H9 (cell line): ENCODE measurements at regions not wholly inside any gene's neighbourhood (a gene's known extent, or its start where the extent isn't known, plus 50 kb on each side); places are given as distances from the start of the nearest gene placed in this dataset.

Experiments used
- DNase-seq: peaks from one replicate; pipeline ENCODE4 v3.0.0-alpha.2; 2017
- H2AFZ ChIP-seq: one replicate; pipeline ENCODE4 v1.6.1; 2013; ENCODE audit warnings: mild to moderate bottlenecking, low read length, control low read depth, moderate library complexity
- H2AK5ac ChIP-seq: 2 replicates; pipeline ENCODE4 v1.6.1; 2013; ENCODE audit warnings: low read length, control low read depth, mixed read lengths; ENCODE audit not compliant: insufficient read length
- H2BK120ac ChIP-seq: one replicate; pipeline ENCODE4 v1.6.1; 2013; ENCODE audit warnings: low read depth, mild to moderate bottlenecking, low read length, control low read depth, inconsistent platforms; ENCODE audit not compliant: poor library complexity, severe bottlenecking
- H2BK12ac ChIP-seq: 2 replicates; pipeline ENCODE4 v1.6.1; 2013; ENCODE audit warnings: low read length, control low read depth, mixed read lengths, low read depth; ENCODE audit not compliant: insufficient read length
- H2BK15ac ChIP-seq: 2 replicates; pipeline ENCODE4 v1.6.1; 2013; ENCODE audit warnings: low read depth, low read length, control low read depth
- H2BK20ac ChIP-seq: one replicate; pipeline ENCODE4 v1.6.1; 2013; ENCODE audit warnings: low read depth, mild to moderate bottlenecking, low read length, control low read depth, inconsistent platforms; ENCODE audit not compliant: poor library complexity, severe bottlenecking
- H2BK5ac ChIP-seq: 2 replicates; pipeline ENCODE4 v1.6.1; 2013; ENCODE audit warnings: low read length, control low read depth, mixed read lengths; ENCODE audit not compliant: insufficient read length
- H3K14ac ChIP-seq: 2 replicates; pipeline ENCODE4 v1.6.1; 2013; ENCODE audit warnings: low read length, control low read depth; ENCODE audit not compliant: insufficient read depth
- H3K18ac ChIP-seq: 2 replicates; pipeline ENCODE4 v1.6.1; 2013; ENCODE audit warnings: low read depth, mild to moderate bottlenecking, mixed read lengths, low read length, control low read depth; ENCODE audit not compliant: insufficient read length
- H3K23ac ChIP-seq: 2 replicates; pipeline ENCODE4 v1.6.1; 2013; ENCODE audit warnings: low read length, control low read depth, mixed read lengths, low read depth; ENCODE audit not compliant: insufficient read length
- H3K23me2 ChIP-seq: 2 replicates; pipeline ENCODE4 v1.6.1; 2013; ENCODE audit warnings: low read depth, mild to moderate bottlenecking, mixed read lengths, low read length, control low read depth; ENCODE audit not compliant: insufficient read length, poor library complexity, severe bottlenecking
- H3K27ac ChIP-seq: 2 replicates; pipeline ENCODE4 v1.5.1; 2013; ENCODE audit warnings: low read length, control low read depth, mixed read lengths, low read depth; ENCODE audit not compliant: insufficient read length
- H3K27me3 ChIP-seq: 2 replicates; pipeline ENCODE4 v1.6.1; 2013; ENCODE audit warnings: low read length, control low read depth, inconsistent platforms; ENCODE audit not compliant: insufficient read depth
- H3K4ac ChIP-seq: 2 replicates; pipeline ENCODE4 v1.6.1; 2013; ENCODE audit warnings: low read depth, mild to moderate bottlenecking, control low read depth, inconsistent platforms, low read length, moderate library complexity
- H3K4me1 ChIP-seq: 2 replicates; pipeline ENCODE4 v1.6.1; 2013; ENCODE audit warnings: low read length, control low read depth, inconsistent platforms; ENCODE audit not compliant: insufficient read depth
- H3K4me2 ChIP-seq: 2 replicates; pipeline ENCODE4 v1.6.1; 2013; ENCODE audit warnings: low read length, control low read depth, mixed read lengths; ENCODE audit not compliant: insufficient read length, insufficient read depth
- H3K56ac ChIP-seq: 2 replicates; pipeline ENCODE4 v1.6.1; 2013; ENCODE audit warnings: low read depth, mild to moderate bottlenecking, mixed read lengths, low read length, control low read depth; ENCODE audit not compliant: insufficient read length
- H3K79me1 ChIP-seq: 2 replicates; pipeline ENCODE4 v1.6.1; 2013; ENCODE audit warnings: low read depth, mild to moderate bottlenecking, moderate library complexity, low read length, control low read depth, inconsistent platforms; ENCODE audit not compliant: insufficient read depth, poor library complexity, severe bottlenecking
- H3K79me2 ChIP-seq: 2 replicates; pipeline ENCODE4 v1.6.1; 2013; ENCODE audit warnings: low read length, control low read depth, inconsistent platforms; ENCODE audit not compliant: insufficient read depth
- H3K9ac ChIP-seq: 2 replicates; pipeline ENCODE4 v1.6.1; 2013; ENCODE audit warnings: low read length, control low read depth, mixed read lengths; ENCODE audit not compliant: insufficient read length; ENCODE audit errors: extremely low read depth
- H3K9me3 ChIP-seq: one replicate; pipeline ENCODE4 v1.6.1; 2013; ENCODE audit warnings: low read depth, low read length, inconsistent platforms; ENCODE audit not compliant: control insufficient read depth
- H3T11ph ChIP-seq: one replicate; pipeline ENCODE4 v1.6.1; 2013; ENCODE audit warnings: mild to moderate bottlenecking, low read length, control low read depth, inconsistent platforms
- H4K20me1 ChIP-seq: one replicate; pipeline ENCODE4 v1.6.1; 2013; ENCODE audit not compliant: control insufficient read depth, insufficient read length, insufficient read depth
- H4K5ac ChIP-seq: 2 replicates; pipeline ENCODE4 v1.6.1; 2013; ENCODE audit warnings: low read depth, mild to moderate bottlenecking, mixed read lengths, low read length, control low read depth; ENCODE audit not compliant: insufficient read length
- H4K8ac ChIP-seq: replicated peaks from 2 replicates; pipeline ENCODE4 v1.6.1; 2013; ENCODE audit warnings: low read length, control low read depth, mixed read lengths, low read depth; ENCODE audit not compliant: insufficient read length
- H4K91ac ChIP-seq: 2 replicates; pipeline ENCODE4 v1.6.1; 2013; ENCODE audit warnings: low read depth, mild to moderate bottlenecking, moderate library complexity, mixed read lengths, low read length, control low read depth; ENCODE audit not compliant: insufficient read length
- H3K27ac Mint-ChIP-seq, 3 experiments: 2 replicates in 2 of 3; 3 replicates in 1 of 3; pipeline ENCODE4 v1.8.0; 2020 to 2021; ENCODE audit warnings: mixed read lengths in 3 of 3, mild to moderate bottlenecking in 1 of 3, moderate library complexity in 1 of 3
- H3K27me3 Mint-ChIP-seq: 2 replicates; pipeline ENCODE4 v1.8.0; 2021; ENCODE audit warnings: low read depth, mild to moderate bottlenecking, moderate library complexity, mixed read lengths
- H3K36me3 Mint-ChIP-seq, 3 experiments: 2 replicates in 2 of 3; 3 replicates in 1 of 3; pipeline ENCODE4 v1.8.0; 2020 to 2021; ENCODE audit warnings: low read depth in 3 of 3, mixed read lengths in 3 of 3; ENCODE audit not compliant: insufficient read depth in 1 of 3
- H3K4me1 Mint-ChIP-seq, 2 experiments: 2 replicates each; pipeline ENCODE4 v1.8.0; 2020; ENCODE audit warnings: mixed read lengths in 2 of 2
- H3K4me3 Mint-ChIP-seq, 2 experiments: 2 replicates in 1 of 2; 3 replicates in 1 of 2; pipeline ENCODE4 v1.8.0; 2020 to 2021; ENCODE audit warnings: mild to moderate bottlenecking in 2 of 2, mixed read lengths in 2 of 2, moderate library complexity in 1 of 2
- H3K9me3 Mint-ChIP-seq, 2 experiments: 2 replicates in 1 of 2; 3 replicates in 1 of 2; pipeline ENCODE4 v1.8.0; 2020; ENCODE audit warnings: mild to moderate bottlenecking in 2 of 2, mixed read lengths in 2 of 2, moderate library complexity in 1 of 2
- WGBS: extraction: QIAGEN DNeasy Blood & Tissue Kit; methylation state at CpG from one replicate; pipeline ENCODE4 v1.1.7; 2013; ENCODE audit warnings: missing lambda C conversion rate, low lambda C conversion rate, mixed read lengths; ENCODE audit not compliant: insufficient read length; ENCODE audit errors: extremely low coverage; 5-methylcytosine and 5-hydroxymethylcytosine counted together
- TF ChIP-seq, protein P1 (sequence below): fragments of 200-600 bp; sonication (generic); conservative IDR thresholded peaks from 3 replicates; pipeline ENCODE4 v1.8.0; 2021; ENCODE audit warnings: antibody characterized with exemption, mild to moderate bottlenecking

DNA sequence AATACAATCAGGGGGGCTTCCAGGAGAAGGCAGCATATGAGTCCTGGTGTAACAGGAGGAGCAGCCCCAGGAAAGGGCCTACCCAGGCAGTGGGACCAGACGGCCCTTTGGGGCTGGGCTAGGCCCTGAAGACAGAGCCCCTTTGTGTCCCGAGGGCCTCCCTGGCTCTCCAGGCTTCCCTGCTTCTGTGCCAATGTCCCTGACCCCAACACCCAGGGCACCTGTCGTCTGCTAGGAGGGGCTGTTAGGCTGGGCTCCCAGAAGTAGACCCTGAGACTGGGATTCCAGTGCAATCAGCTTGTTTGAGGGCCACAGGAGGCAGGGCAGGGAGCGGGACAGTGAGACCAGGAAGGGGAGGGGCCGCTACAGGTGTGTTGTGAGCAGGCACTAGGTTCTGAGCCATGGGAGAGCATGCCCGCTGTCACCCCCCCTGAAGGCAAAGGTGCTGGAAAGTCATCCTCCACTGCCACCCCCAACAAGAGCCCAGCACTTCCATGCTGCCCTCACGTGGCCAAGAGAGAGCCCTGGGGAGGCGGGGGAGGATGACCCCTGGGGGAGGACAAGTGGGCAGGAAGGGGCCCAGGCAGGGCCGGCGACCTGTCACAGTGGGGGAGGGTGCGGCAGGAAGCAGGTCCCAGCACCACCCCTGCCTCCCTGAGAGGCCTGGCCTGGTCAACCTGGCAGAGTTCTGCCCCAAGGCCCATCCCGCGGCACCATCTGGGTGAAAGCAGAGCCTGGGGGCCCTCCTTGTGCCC, 64.8 kb downstream of the ADRA2C start:
- no peak overlapping the region for H3K4me2 ChIP-seq
- Mint-ChIP-seq H3K27ac (no peak overlapping the region), H3K4me1 (peaks cover 38 to 53% of the 10 kb centered on the region in 2 experiments), H3K4me3 (no peak overlapping the region), H3K27me3 (peaks cover 23% of the 10 kb centered on the region), H3K36me3 (peaks cover 0 to 1% (median 0%) of the 10 kb centered on the region in 3 experiments; a peak in 2 of 7 replicates), H3K9me3 (no peaks in the 10 kb centered on the region)
- no peaks in the 10 kb centered on the region for H4K20me1 ChIP-seq
- DNase-seq, result no peak
- H2BK5ac ChIP-seq, result no peak overlapping the region
- H4K5ac ChIP-seq, result no peak overlapping the region
- H3K18ac ChIP-seq, result no peak overlapping the region
- H2BK20ac ChIP-seq, result no peak overlapping the region
- peak overlapping the region; percentile 48; the same call in 1 of the 2 replicates for H3K14ac ChIP-seq
- H3K4me1 ChIP-seq, result peaks cover 11% of the 10 kb centered on the region; the same call in 1 of the 2 replicates
- no peak overlapping the region for H3K9ac ChIP-seq
- H2BK15ac ChIP-seq, result no peak overlapping the region
- H3T11ph ChIP-seq, result no peak overlapping the region
- H2BK12ac ChIP-seq, result no peak overlapping the region
- H2AFZ ChIP-seq, result no peak overlapping the region
- no peak overlapping the region for H4K8ac ChIP-seq
- H3K23me2 ChIP-seq, result no peaks in the 10 kb centered on the region
- no peak overlapping the region for H4K91ac ChIP-seq
- H3K79me1 ChIP-seq, result no peaks in the 10 kb centered on the region
- H3K27me3 ChIP-seq, result no peaks in the 10 kb centered on the region; the same call in 1 of the 2 replicates
- no peak overlapping the region for H3K23ac ChIP-seq
- no CpG with 5 or more reads among the region's 13 CpGs for WGBS
- H3K4ac ChIP-seq, result no peak overlapping the region
- no peaks in the 10 kb centered on the region for H3K79me2 ChIP-seq
- H3K27ac ChIP-seq, result no peak overlapping the region
- H3K56ac ChIP-seq, result no peak overlapping the region
- TF ChIP-seq, protein P1, sequence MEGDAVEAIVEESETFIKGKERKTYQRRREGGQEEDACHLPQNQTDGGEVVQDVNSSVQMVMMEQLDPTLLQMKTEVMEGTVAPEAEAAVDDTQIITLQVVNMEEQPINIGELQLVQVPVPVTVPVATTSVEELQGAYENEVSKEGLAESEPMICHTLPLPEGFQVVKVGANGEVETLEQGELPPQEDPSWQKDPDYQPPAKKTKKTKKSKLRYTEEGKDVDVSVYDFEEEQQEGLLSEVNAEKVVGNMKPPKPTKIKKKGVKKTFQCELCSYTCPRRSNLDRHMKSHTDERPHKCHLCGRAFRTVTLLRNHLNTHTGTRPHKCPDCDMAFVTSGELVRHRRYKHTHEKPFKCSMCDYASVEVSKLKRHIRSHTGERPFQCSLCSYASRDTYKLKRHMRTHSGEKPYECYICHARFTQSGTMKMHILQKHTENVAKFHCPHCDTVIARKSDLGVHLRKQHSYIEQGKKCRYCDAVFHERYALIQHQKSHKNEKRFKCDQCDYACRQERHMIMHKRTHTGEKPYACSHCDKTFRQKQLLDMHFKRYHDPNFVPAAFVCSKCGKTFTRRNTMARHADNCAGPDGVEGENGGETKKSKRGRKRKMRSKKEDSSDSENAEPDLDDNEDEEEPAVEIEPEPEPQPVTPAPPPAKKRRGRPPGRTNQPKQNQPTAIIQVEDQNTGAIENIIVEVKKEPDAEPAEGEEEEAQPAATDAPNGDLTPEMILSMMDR, result no peak
- H2AK5ac ChIP-seq, result no peak overlapping the region
- no peaks in the 10 kb centered on the region for H3K9me3 ChIP-seq
- no peak overlapping the region for H2BK120ac ChIP-seq
